T47D (cell line): ENCODE measurements at regions not wholly inside any gene's neighbourhood (a gene's known extent, or its start where the extent isn't known, plus 50 kb on each side); places are given as distances from the start of the nearest gene placed in this dataset.
"Not testable (repeated sequence)": the region's sequence is repeated elsewhere in the genome, so short reads cannot be mapped to it uniquely, and the experiment has no call there.

Experiments
- DNase-seq, 2 experiments: peaks; one replicate each; pipeline versions ENCODE4 v3.0.0 to v3.0.0-alpha.2; 2011 to 2012; ENCODE audit warnings: low read depth in 1 of 2, low spot score in 1 of 2
- JUND ChIP-seq: IDR thresholded peaks from 2 replicates; pipeline ENCODE4 v1.6.1; 2012; ENCODE audit warnings: low read depth
- in situ Hi-C: cut with HindIII; loops from 2 replicates; pipeline ENCODE4 v1.10.0; 2016; ENCODE audit warnings: low sequenced_read_pairs, low pct_unique_long_range_greater_than_20kb

- TF ChIP-seq JUND: no peak
- DNase-seq: no peak
- in situ Hi-C loops: no loop called here
These were observed 142.3 kb downstream of the LY86 start for GRCh38 chr6:6730831-6731230.

- DNase-seq: no peak
- no peak for TF ChIP-seq JUND
- in situ Hi-C loops: no loop called here
These were observed 146.3 kb downstream of the LY86 start for GRCh38 chr6:6734479-6735465.

GRCh38 chr6:6736791-6737654, 148.5 kb downstream of the LY86 start:
- peak in 1 of 2 experiments; percentile 26 for DNase-seq
- in situ Hi-C loops: no loop called here

GRCh38 chr6:6737671-6738070, 149.2 kb downstream of the LY86 start:
- in situ Hi-C loops: no loop called here
- no peak for DNase-seq
- TF ChIP-seq JUND: no peak

More at GRCh38 chr6:6736791-6737654, 148.5 kb downstream of the LY86 start:
- no peak for TF ChIP-seq JUND

- in situ Hi-C loops: no loop called here
- TF ChIP-seq JUND: no peak
- no peak for DNase-seq
These were observed 149.6 kb downstream of the LY86 start for GRCh38 chr6:6738108-6738507.

- in situ Hi-C loops: no loop called here
- TF ChIP-seq JUND: no peak
- no peak for DNase-seq
These were observed 150.6 kb downstream of the LY86 start for GRCh38 chr6:6738922-6739716.

- TF ChIP-seq JUND: no peak
- in situ Hi-C loops: no loop called here
- no peak for DNase-seq
These were observed 152.1 kb downstream of the LY86 start for GRCh38 chr6:6740595-6740994.

- DNase-seq: peak in 1 of 2 experiments; percentile 67
- TF ChIP-seq JUND: no peak
- in situ Hi-C loops: no loop called here
These were observed 152.7 kb downstream of the LY86 start for GRCh38 chr6:6741264-6741663.

GRCh38 chr6:6742535-6742934, 154.0 kb downstream of the LY86 start:
- TF ChIP-seq JUND: no peak
- in situ Hi-C loops: no loop called here
- no peak for DNase-seq

GRCh38 chr6:6744551-6744950, 156.0 kb downstream of the LY86 start:
- in situ Hi-C loops: no loop called here
- TF ChIP-seq JUND: no peak

GRCh38 chr6:6745637-6746332, 157.3 kb downstream of the LY86 start:
- DNase-seq, in situ Hi-C loops: not testable (repeated sequence)

More at GRCh38 chr6:6744551-6744950, 156.0 kb downstream of the LY86 start:
- no peak for DNase-seq
